ENCODE measurements at regions not wholly inside any gene's neighbourhood (a gene's known extent, or its start where the extent isn't known, plus 50 kb on each side); places are given as distances from the start of the nearest gene placed in this dataset.

GRCh38 chr9:107969141-107969540 lies 479.6 kb upstream of the KLF4 start:
- POLR2A ChIA-PET, result no interaction called here

GRCh38 chr9:107963246-107963645 lies 473.7 kb upstream of the KLF4 start:
- CTCF ChIA-PET, result no interaction called here

More at GRCh38 chr9:107969141-107969540, 479.6 kb upstream of the KLF4 start:
- CTCF ChIA-PET, result no interaction called here

GRCh38 chr9:107960916-107961315 lies 471.3 kb upstream of the KLF4 start:
- ChIA-PET POLR2A (no interaction called here), CTCF (no interaction called here)

More at GRCh38 chr9:107963246-107963645, 473.7 kb upstream of the KLF4 start:
- POLR2A ChIA-PET, result no interaction called here

- CTCF ChIA-PET, result no interaction called here
- POLR2A ChIA-PET, result no interaction called here
Measured at GRCh38 chr9:107954312-107954711, 464.7 kb upstream of the KLF4 start.

- ChIA-PET POLR2A (no interaction called here), CTCF (no interaction called here)
Measured at GRCh38 chr9:107953556-107954125, 464.1 kb upstream of the KLF4 start.

- POLR2A ChIA-PET, result no interaction called here
- CTCF ChIA-PET, result no interaction called here
Measured at GRCh38 chr9:107952773-107953172, 463.2 kb upstream of the KLF4 start.

GRCh38 chr9:107951511-107951910 lies 461.9 kb upstream of the KLF4 start:
- CTCF ChIA-PET, result no interaction called here
- POLR2A ChIA-PET, result no interaction called here

- CTCF ChIA-PET, result no interaction called here
Measured at GRCh38 chr9:107949061-107949460, 459.5 kb upstream of the KLF4 start.

GRCh38 chr9:107948601-107949000 lies 459.0 kb upstream of the KLF4 start:
- ChIA-PET CTCF (no interaction called here), POLR2A (no interaction called here)

More at GRCh38 chr9:107949061-107949460, 459.5 kb upstream of the KLF4 start:
- POLR2A ChIA-PET, result no interaction called here

- ChIA-PET CTCF (no interaction called here), POLR2A (no interaction called here)
Measured at GRCh38 chr9:107948086-107948485, 458.5 kb upstream of the KLF4 start.

- ChIA-PET CTCF (no interaction called here), POLR2A (no interaction called here)
Measured at GRCh38 chr9:107946364-107947141, 457.0 kb upstream of the KLF4 start.

GRCh38 chr9:107945961-107946360 lies 456.4 kb upstream of the KLF4 start:
- ChIA-PET CTCF (no interaction called here), POLR2A (no interaction called here)

GRCh38 chr9:107945493-107945892 lies 455.9 kb upstream of the KLF4 start:
- POLR2A ChIA-PET, result no interaction called here
- CTCF ChIA-PET, result no interaction called here

- ChIA-PET POLR2A (no interaction called here), CTCF (no interaction called here)
Measured at GRCh38 chr9:107944387-107944786, 454.8 kb upstream of the KLF4 start.

- ChIA-PET POLR2A (no interaction called here), CTCF (no interaction called here)
Measured at GRCh38 chr9:107943901-107944300, 454.3 kb upstream of the KLF4 start.

GRCh38 chr9:107942856-107943255 lies 453.3 kb upstream of the KLF4 start:
- CTCF ChIA-PET, result no interaction called here
- POLR2A ChIA-PET, result no interaction called here

GRCh38 chr9:107942291-107942690 lies 452.7 kb upstream of the KLF4 start:
- POLR2A ChIA-PET, result no interaction called here
- CTCF ChIA-PET, result no interaction called here

GRCh38 chr9:107940616-107941595 lies 451.3 kb upstream of the KLF4 start:
- ChIA-PET POLR2A (no interaction called here), CTCF (no interaction called here)

GRCh38 chr9:107938801-107939386 lies 449.3 kb upstream of the KLF4 start:
- ChIA-PET POLR2A (no interaction called here), CTCF (no interaction called here)

- ChIA-PET POLR2A (no interaction called here), CTCF (no interaction called here)
Measured at GRCh38 chr9:107935931-107936330, 446.4 kb upstream of the KLF4 start.

GRCh38 chr9:107933516-107933915 lies 443.9 kb upstream of the KLF4 start:
- ChIA-PET CTCF (no interaction called here), POLR2A (no interaction called here)

Measured in activated CD8-positive, alpha-beta memory T cell treated with anti-CD3 and anti-CD28 coated beads for 36 hours (primary cell).